ENCODE measurements at regions not wholly inside any gene's neighbourhood (a gene's known extent, or its start where the extent isn't known, plus 50 kb on each side); places are given as distances from the start of the nearest gene placed in this dataset.

DNA sequence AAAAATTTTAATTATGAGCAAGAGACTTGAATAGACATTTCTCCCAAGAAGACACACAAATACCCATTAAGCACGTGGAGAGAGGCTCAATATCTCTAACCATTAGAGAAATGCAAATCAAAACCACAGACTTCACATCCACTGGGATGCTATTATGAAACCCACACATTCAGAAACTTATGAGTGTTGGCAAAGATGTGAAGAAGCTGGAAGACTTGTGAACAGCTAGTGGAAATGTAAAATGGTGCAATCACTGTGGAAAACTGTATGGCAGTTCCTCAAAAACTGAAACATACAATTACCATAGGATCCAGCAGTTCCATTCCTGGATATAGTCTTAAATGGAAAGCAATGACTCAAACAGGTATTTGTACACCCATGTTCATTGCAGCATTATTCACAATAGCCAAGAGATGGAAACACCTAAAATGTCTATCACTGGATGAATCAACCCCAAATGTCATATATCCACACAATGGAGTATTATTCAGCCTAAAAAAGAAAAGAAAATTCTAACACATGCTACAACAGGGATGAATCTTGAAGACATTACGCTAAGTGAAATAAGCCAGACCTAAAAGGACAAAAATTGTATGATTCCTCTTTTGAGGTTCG, 53.5 kb upstream of the FRMD4A start:
- H3K36me3 ChIP-seq: no peaks in the 10 kb centered on the region

DNA sequence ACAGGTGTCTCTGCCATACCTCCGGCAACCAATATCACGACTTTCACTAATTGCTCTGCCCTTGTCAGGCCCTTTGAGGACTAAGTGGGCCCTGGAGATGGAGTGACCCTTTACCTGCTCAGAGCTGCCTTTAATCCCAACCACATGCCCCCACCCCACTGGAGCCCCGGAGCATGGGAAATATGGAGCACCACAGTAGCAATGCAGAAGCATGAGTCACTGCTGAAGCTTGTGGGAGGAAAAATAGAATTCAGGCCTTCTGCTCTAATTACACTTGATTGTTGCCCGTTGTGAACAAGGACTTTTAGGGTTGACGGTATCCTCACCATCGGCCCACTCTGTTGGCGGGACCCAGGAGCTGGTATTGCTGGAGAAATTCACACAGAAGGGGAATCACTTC, 52.5 kb upstream of the FRMD4A start:
- H3K27ac ChIP-seq: no peak overlapping the region
- peaks cover 8% of the 10 kb centered on the region for H3K27me3 ChIP-seq
- H3K9me3 ChIP-seq (ENCODE audit: low read depth): no peaks in the 10 kb centered on the region
- H3K4me3 ChIP-seq: no peak overlapping the region
- H3K4me1 ChIP-seq (ENCODE audit: low read depth): no peaks in the 10 kb centered on the region
- no peak for DNase-seq (ENCODE audit: low read depth in 1 of 2, low spot score in 1 of 2)
- TF ChIP-seq, protein P1, sequence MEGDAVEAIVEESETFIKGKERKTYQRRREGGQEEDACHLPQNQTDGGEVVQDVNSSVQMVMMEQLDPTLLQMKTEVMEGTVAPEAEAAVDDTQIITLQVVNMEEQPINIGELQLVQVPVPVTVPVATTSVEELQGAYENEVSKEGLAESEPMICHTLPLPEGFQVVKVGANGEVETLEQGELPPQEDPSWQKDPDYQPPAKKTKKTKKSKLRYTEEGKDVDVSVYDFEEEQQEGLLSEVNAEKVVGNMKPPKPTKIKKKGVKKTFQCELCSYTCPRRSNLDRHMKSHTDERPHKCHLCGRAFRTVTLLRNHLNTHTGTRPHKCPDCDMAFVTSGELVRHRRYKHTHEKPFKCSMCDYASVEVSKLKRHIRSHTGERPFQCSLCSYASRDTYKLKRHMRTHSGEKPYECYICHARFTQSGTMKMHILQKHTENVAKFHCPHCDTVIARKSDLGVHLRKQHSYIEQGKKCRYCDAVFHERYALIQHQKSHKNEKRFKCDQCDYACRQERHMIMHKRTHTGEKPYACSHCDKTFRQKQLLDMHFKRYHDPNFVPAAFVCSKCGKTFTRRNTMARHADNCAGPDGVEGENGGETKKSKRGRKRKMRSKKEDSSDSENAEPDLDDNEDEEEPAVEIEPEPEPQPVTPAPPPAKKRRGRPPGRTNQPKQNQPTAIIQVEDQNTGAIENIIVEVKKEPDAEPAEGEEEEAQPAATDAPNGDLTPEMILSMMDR (IDR thresholded peaks at IDR 0.05; ENCODE audit: low read depth, low read length): no peak
- no peaks in the 10 kb centered on the region for H3K36me3 ChIP-seq

More for the DNA sequence above, 53.5 kb upstream of the FRMD4A start:
- TF ChIP-seq, protein P1 (IDR thresholded peaks at IDR 0.05; ENCODE audit: low read depth, low read length): no peak
- H3K9me3 ChIP-seq (ENCODE audit: low read depth): no peaks in the 10 kb centered on the region
- H3K4me3 ChIP-seq: no peak overlapping the region
- no peak overlapping the region for H3K27ac ChIP-seq
- H3K27me3 ChIP-seq: peaks cover 8% of the 10 kb centered on the region
- DNase-seq (ENCODE audit: low read depth in 1 of 2, low spot score in 1 of 2): peak in 1 of 2 donors; percentile 68
- no peaks in the 10 kb centered on the region for H3K4me1 ChIP-seq (ENCODE audit: low read depth)

DNA sequence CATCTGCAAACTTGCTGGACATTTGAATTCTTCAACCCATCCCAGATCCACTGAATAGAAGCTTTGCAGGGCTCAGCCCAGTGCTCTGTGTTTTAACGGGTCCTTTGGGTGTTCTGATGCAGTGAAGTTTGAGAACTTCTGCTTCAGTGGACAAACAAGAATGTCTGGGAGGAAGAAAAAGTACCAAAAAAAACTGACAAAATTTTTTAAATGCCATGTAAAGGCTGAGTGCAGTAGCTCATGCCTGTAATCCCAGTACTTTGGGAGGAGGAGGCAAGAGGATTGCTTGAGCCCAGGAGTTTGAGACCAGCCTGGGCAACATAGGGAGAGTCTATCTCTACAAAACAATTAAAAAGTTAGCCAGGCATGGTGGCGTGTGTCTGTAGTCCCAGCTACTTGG, 51.8 kb upstream of the FRMD4A start:
- Histone ChIP-seq H3K27ac (no peak overlapping the region), H3K27me3 (peaks cover 8% of the 10 kb centered on the region), H3K4me3 (no peak overlapping the region), H3K4me1 (ENCODE audit: low read depth) (no peaks in the 10 kb centered on the region), H3K36me3 (no peaks in the 10 kb centered on the region), H3K9me3 (ENCODE audit: low read depth) (no peaks in the 10 kb centered on the region)
- TF ChIP-seq, protein P1 (IDR thresholded peaks at IDR 0.05; ENCODE audit: low read depth, low read length): no peak
- no peak for DNase-seq (ENCODE audit: low read depth in 1 of 2, low spot score in 1 of 2)

DNA sequence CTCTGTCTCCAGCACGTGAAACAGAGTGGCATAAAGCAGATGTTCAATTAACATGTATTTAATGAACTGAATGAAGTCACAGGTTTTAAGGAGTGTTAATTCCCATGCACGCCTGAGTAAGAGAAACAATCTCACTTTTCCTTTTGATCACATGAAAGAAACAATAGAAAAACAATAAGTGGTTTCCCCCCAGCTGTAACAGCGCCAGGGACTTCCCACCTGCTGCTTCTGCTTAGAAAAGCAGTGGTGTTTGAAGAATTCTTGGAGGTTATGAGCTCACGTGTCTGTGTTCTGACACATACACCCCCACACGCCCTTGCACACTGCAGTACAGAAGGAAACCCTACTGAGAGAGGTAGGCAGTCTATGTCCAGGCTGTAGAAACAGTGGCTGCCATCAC, 51.3 kb upstream of the FRMD4A start:
- TF ChIP-seq, protein P1 (IDR thresholded peaks at IDR 0.05; ENCODE audit: low read depth, low read length): no peak
- Histone ChIP-seq H3K36me3 (no peaks in the 10 kb centered on the region), H3K4me1 (ENCODE audit: low read depth) (no peaks in the 10 kb centered on the region), H3K9me3 (ENCODE audit: low read depth) (no peaks in the 10 kb centered on the region), H3K4me3 (no peak overlapping the region), H3K27ac (no peak overlapping the region), H3K27me3 (peaks cover 8% of the 10 kb centered on the region)
- no peak for DNase-seq (ENCODE audit: low read depth in 1 of 2, low spot score in 1 of 2)

DNA sequence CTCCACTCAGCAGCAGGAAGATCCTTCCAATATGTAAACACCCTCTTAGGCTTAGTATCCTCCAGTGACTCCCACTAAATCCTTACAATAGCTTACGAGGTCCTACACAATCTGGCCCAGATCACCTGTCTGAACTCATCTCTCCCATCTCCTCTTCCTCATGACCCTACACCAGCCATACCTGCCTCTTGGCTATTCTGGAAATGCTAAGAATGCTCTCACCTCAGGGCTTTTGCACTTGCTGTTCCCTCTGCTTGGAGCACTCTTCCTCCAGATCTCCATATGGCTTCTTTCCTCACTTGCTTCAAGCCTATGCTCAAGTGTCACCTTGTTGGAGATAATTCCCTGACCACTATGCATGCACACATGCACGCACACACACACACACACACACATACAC, 50.8 kb upstream of the FRMD4A start:
- Histone ChIP-seq H3K36me3 (no peaks in the 10 kb centered on the region), H3K27me3 (peaks cover 8% of the 10 kb centered on the region), H3K4me3 (no peak overlapping the region), H3K27ac (no peak overlapping the region), H3K9me3 (ENCODE audit: low read depth) (no peaks in the 10 kb centered on the region), H3K4me1 (ENCODE audit: low read depth) (no peaks in the 10 kb centered on the region)
- DNase-seq (ENCODE audit: low read depth in 1 of 2, low spot score in 1 of 2): no peak
- TF ChIP-seq, protein P1 (IDR thresholded peaks at IDR 0.05; ENCODE audit: low read depth, low read length): no peak
